Activated naive CD4-positive, alpha-beta T cell treated with anti-CD3 and anti-CD28 coated beads, Interleukin-2, amount 50 U/mL, for 24 hours (primary cell): ENCODE measurements at regions not wholly inside any gene's neighbourhood (a gene's known extent, or its start where the extent isn't known, plus 50 kb on each side); places are given as distances from the start of the nearest gene placed in this dataset.

Experiments
- H3K27ac Mint-ChIP-seq: one replicate; pipeline ENCODE4 v1.8.0; 2021; ENCODE audit warnings: mild to moderate bottlenecking, mixed read lengths
- H3K27me3 Mint-ChIP-seq: one replicate; pipeline ENCODE4 v1.8.0; 2021; ENCODE audit warnings: mixed read lengths
- H3K36me3 Mint-ChIP-seq: one replicate; pipeline ENCODE4 v1.8.0; 2021; ENCODE audit warnings: mixed read lengths
- H3K4me1 Mint-ChIP-seq: one replicate; pipeline ENCODE4 v1.8.0; 2021; ENCODE audit warnings: mixed read lengths
- H3K4me3 Mint-ChIP-seq: one replicate; pipeline ENCODE4 v1.8.0; 2021; ENCODE audit warnings: mild to moderate bottlenecking, mixed read lengths
- H3K9me3 Mint-ChIP-seq: one replicate; pipeline ENCODE4 v1.8.0; 2021; ENCODE audit warnings: mixed read lengths

DNA sequence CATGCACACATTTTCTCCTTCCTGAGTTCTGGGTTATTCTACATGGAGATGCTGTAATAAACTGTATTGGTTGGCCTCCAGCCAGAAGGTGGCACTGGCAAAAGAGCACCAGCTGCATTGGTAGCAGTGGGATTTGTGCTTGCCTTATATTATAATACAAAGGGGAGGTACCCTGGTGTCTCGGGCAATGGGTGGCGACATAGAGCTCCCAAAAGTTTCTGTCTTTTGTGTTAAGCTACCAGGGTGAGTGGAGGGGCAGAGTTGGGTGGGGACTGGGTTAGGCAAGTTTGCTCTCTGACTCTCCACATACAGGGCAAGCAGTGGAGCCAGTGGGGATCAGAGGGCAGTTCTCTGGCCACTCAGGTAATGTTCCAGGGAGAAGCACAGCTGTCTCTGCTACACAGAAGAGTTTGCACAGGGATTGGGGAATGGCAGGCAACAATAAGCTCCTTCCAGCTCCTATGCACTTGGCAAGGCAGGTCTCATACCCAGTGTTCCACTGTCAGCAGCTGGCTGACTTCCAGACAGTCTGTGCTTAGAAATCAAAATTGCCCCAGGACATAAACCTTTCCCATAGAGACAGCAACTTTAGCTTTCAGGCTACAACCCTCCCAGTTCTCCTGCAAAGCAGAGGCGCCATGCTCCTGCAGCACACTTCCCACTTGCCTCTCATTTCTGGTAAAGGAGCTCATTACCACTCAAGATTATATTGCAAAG is 463.9 kb upstream of the PCDH7 start:
- Mint-ChIP-seq H3K4me3 (no peak overlapping the region), H3K36me3 (no peaks in the 10 kb centered on the region), H3K27me3 (no peaks in the 10 kb centered on the region), H3K4me1 (no peaks in the 10 kb centered on the region), H3K9me3 (peaks cover 5% of the 10 kb centered on the region), H3K27ac (no peak overlapping the region)

DNA sequence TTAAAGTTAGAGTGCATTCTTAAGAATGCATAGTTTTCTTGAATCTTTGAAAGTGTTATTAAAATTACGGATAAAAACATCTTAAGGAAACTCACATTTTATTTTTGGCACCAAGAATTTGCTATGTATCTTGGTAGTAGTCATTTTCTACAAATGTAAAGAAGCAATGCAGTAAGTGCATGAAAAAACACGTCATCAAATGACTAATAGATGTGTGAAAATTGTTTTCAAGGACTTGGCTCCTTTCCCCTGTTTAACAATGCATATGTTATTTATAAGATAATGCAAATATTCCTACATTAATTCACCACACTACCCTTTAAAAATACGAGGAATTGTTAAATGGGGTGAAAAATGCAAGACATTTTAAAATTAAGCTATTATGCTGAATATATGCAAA is 461.2 kb upstream of the PCDH7 start:
- no peak overlapping the region for H3K27ac Mint-ChIP-seq
- H3K4me3 Mint-ChIP-seq, result no peak overlapping the region
- H3K4me1 Mint-ChIP-seq, result no peaks in the 10 kb centered on the region
- H3K27me3 Mint-ChIP-seq, result no peaks in the 10 kb centered on the region
- H3K9me3 Mint-ChIP-seq, result peaks cover 5% of the 10 kb centered on the region
- H3K36me3 Mint-ChIP-seq, result no peaks in the 10 kb centered on the region

DNA sequence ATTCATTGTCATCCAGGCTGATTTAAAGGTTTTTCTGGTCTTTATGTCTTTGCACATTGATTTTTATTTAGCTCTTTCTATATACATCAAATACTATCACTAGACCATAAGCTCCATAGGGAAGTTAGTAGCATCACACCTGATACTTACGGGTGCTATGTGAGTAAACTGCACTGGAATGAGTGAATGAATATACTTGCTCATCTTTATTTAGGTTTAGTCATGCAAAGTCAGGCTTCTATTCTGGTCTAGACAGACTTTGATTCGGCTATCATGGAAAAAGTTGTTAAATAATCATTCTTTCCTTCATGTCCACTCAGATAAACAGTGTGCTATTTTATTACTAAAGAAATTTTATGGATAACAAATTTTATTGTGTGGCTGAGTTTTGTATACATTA is 457.8 kb upstream of the PCDH7 start:
- no peaks in the 10 kb centered on the region for H3K36me3 Mint-ChIP-seq
- no peaks in the 10 kb centered on the region for H3K4me1 Mint-ChIP-seq
- no peak overlapping the region for H3K4me3 Mint-ChIP-seq
- H3K27ac Mint-ChIP-seq, result no peak overlapping the region
- no peaks in the 10 kb centered on the region for H3K9me3 Mint-ChIP-seq
- H3K27me3 Mint-ChIP-seq, result no peaks in the 10 kb centered on the region

DNA sequence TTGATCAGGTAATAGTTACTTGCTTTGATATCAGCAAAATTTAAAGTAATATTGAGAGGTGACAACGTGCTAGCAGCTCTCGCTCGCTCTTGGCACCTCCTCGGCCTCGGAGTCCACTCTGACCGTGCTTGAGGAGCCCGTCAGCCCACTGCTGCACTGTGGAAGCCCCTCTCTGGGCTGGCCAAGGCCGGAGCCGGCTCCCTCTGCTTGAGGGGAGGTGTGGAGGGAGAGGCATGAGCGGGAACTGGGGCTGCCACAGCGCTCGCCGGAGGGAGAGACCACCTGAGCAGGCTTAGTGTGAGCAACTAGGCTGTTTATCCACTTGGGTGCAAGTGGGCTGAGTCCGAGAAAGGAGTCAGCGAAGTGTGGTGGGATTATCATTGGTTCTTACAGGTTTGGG is 455.7 kb upstream of the PCDH7 start:
- Mint-ChIP-seq H3K27me3 (no peaks in the 10 kb centered on the region), H3K4me3 (no peak overlapping the region), H3K36me3 (no peaks in the 10 kb centered on the region), H3K9me3 (peaks cover under 1% of the 10 kb centered on the region), H3K4me1 (no peaks in the 10 kb centered on the region), H3K27ac (no peak overlapping the region)

DNA sequence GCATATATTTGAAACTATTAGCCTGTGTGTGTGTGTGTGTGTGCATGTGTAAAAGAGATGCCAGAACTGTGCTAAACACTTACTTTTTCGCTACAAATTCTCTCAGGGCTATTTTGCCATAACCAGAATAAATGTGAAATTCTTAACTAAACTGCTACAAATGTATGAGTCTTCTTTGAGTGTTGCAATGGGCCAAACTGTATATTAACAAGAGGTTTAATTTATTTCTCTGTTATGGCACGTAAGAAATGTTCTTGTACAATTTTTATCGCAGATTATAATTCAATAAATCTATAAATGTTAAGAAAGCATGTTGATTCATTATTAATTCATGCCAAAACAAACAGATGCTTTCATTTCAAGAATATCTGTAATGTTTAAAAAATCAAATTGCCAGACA is 454.5 kb upstream of the PCDH7 start:
- Mint-ChIP-seq H3K9me3 (peaks cover 6% of the 10 kb centered on the region), H3K36me3 (no peaks in the 10 kb centered on the region), H3K4me3 (no peak overlapping the region), H3K27me3 (no peaks in the 10 kb centered on the region), H3K27ac (no peak overlapping the region), H3K4me1 (no peaks in the 10 kb centered on the region)

DNA sequence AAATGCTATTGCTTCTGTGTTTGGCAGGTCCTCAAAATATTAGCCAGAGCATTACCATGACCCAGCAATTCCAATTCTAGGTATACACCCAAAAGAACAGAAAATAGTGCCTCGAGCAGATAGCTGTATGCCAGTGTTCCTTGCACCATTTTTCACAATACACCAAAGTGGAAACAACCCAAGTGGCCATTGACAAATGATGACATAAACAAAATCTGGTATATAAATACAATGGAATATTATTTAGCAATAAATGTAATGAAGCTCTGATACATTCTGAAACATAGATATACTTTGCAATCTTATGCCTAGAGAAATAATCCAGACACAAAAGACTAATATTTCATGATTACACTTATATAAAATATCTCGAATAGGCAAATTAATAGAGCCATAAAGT is 451.8 kb upstream of the PCDH7 start:
- H3K9me3 Mint-ChIP-seq, result peaks cover 6% of the 10 kb centered on the region
- H3K36me3 Mint-ChIP-seq, result no peaks in the 10 kb centered on the region
- H3K27ac Mint-ChIP-seq, result no peak overlapping the region
- H3K4me1 Mint-ChIP-seq, result no peaks in the 10 kb centered on the region
- H3K4me3 Mint-ChIP-seq, result no peak overlapping the region
- H3K27me3 Mint-ChIP-seq, result no peaks in the 10 kb centered on the region

DNA sequence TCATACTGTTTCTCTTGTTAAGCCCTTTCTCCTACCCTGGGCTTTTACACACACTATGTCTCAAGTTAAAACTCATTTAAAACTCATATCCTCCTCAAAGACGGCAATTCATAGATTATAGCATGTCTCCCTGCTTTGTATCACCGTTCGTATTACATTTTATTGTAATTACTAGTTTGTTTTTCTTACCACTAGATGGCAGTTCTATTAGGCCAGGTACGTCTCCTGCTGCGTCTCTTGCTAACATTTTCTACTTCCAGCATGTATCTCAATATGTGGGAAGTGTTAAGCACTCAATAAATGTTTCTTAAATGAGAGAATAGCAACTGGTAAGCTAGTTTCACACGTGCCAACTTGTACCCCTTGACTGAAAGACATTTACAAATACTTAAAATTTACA is 450.3 kb upstream of the PCDH7 start:
- Mint-ChIP-seq H3K9me3 (peaks cover 6% of the 10 kb centered on the region), H3K4me1 (no peaks in the 10 kb centered on the region), H3K27ac (no peak overlapping the region), H3K4me3 (no peak overlapping the region), H3K27me3 (no peaks in the 10 kb centered on the region), H3K36me3 (no peaks in the 10 kb centered on the region)

DNA sequence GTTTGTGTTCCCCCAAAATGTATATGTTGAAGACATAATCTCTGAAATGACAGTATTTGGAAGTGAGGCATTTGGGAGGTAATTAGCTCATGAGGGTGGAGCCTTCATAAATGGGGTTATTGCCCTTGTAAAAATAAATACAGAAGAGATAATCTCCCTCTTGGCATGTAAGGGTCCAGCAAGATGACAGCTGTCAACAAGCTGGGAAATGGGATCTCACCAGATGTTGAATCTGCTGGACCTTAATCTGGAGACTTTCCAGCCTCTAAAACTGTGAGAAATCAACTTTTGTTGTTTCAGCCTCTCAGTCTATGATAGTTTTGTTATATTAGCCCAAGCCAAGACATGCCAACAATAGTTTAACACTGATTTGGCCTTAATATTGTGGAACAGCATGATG is 438.2 kb upstream of the PCDH7 start:
- no peaks in the 10 kb centered on the region for H3K36me3 Mint-ChIP-seq
- no peak overlapping the region for H3K4me3 Mint-ChIP-seq
- peaks cover 5% of the 10 kb centered on the region for H3K9me3 Mint-ChIP-seq
- H3K4me1 Mint-ChIP-seq, result no peaks in the 10 kb centered on the region
- H3K27ac Mint-ChIP-seq, result no peak overlapping the region
- no peaks in the 10 kb centered on the region for H3K27me3 Mint-ChIP-seq

DNA sequence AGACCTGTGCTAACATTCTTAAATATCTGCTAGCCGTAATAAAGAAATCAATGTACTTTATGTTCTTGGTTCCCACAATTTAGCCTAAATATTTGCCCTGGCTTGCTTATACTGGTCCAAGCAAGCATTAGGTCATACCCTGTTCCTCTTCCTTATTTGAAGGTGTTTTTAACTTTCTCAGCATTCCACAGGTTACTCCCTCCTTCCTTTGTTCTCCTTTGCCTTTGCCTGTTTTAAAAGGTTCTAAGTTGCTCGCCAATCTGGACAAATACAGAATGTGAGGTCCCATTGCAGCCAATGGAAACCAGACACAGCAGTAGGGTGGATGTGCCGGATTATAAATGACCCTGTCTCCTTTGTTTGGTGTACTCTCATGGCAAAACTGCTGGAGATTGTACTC is 436.8 kb upstream of the PCDH7 start:
- Mint-ChIP-seq H3K27me3 (no peaks in the 10 kb centered on the region), H3K36me3 (no peaks in the 10 kb centered on the region), H3K4me3 (no peak overlapping the region), H3K9me3 (peaks cover 10% of the 10 kb centered on the region), H3K27ac (no peak overlapping the region), H3K4me1 (no peaks in the 10 kb centered on the region)

DNA sequence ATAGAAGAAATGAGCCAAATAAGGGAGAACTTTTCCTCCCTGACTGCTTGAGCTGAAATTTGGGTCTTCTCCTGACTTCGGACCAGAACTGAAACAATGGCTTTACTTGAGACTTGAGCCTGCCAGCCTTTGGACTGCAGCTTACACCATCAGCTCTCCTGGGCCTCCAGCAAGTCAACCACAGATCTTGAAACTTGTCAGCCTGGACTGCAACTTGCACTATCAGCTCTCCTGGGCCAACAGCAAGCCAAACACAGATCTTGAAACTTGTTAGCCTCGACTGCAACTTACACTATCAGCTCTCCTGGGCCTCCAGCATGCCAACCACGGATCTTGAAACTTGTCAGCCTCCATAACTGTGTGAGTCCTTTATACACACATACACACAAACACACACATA is 425.9 kb upstream of the PCDH7 start:
- Mint-ChIP-seq H3K9me3 (peaks cover 6% of the 10 kb centered on the region), H3K4me3 (no peak overlapping the region), H3K4me1 (no peaks in the 10 kb centered on the region), H3K27me3 (no peaks in the 10 kb centered on the region), H3K36me3 (no peaks in the 10 kb centered on the region), H3K27ac (no peak overlapping the region)

DNA sequence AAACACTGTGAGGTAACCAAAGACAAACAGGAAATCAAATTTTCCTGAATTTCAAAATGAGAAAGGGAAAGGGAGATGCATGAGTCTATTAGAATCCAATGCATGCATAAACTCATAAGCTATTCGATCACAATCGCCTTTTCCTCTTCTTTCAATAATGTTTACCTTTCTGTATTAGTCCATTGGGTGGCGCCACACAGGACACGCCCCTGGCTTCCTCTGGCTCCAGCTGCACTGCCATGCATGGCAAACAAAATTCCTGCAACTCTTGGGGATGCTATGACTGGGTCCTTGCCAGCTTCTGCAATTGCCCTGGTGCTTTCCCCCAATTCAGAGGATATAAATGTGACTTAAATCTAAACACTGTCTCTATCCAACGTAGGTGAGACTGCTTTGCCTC is 424.5 kb upstream of the PCDH7 start:
- Mint-ChIP-seq H3K9me3 (peaks cover 9% of the 10 kb centered on the region), H3K27ac (no peak overlapping the region), H3K4me1 (no peaks in the 10 kb centered on the region), H3K27me3 (no peaks in the 10 kb centered on the region), H3K4me3 (no peak overlapping the region), H3K36me3 (no peaks in the 10 kb centered on the region)

DNA sequence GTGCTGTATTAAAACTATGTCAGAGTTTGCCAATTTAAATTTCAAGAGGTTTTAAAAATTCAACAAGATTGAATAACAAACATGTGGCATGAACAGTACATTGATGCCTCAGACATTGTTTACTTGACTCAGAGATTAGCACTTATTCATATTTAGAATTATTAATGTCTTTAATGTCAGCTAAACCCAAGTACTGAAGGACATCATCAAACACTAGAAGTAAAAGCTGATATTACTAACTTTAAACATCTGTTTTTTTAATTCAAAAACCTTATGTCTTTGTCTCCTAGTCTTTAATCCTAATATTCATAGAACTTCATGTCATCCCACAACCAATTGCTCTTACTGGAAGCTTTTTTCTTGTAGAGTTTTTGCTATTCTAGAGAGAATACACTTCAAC is 406.2 kb upstream of the PCDH7 start:
- H3K4me3 Mint-ChIP-seq, result no peak overlapping the region
- no peaks in the 10 kb centered on the region for H3K27me3 Mint-ChIP-seq
- H3K36me3 Mint-ChIP-seq, result no peaks in the 10 kb centered on the region
- H3K9me3 Mint-ChIP-seq, result peaks cover 15% of the 10 kb centered on the region
- no peak overlapping the region for H3K27ac Mint-ChIP-seq
- H3K4me1 Mint-ChIP-seq, result no peaks in the 10 kb centered on the region

DNA sequence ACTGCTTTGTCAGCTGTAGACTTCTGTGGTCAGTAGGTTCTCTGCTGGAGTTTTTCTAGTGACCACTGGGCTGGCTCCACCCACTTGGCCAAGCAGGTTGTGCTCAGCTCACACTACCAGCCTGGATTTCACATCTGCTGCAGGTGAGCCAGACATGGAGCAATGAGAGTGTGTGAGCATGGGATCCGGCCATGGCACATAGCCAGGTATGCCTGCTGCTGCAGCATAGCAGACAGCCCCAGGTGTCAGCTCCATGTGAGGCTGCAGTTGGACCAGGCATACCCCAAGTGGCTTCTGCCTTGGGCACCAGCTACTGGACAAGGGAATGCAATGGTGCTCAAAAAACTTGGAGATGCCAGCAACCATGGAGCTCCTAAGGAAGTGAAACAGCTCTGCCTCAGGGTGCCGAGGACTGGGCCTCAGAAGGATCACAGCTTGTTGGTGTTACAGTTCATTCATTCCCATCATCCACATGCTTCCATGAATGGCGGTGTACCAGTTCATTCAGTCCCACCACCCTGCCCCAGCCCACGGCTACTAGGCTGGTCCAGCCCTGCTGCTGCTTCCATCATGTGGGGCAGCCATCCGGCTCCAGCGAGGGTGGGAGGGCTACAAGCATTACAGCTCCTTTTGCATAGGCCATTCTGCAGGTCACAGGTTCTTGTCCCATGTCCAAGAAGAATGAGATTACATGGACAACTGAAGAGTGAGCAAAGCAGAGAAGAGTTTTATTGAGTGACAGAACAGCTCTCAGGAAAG is 389.1 kb upstream of the PCDH7 start:
- Mint-ChIP-seq H3K4me3 (no peak overlapping the region), H3K27ac (no peak overlapping the region), H3K9me3 (peaks cover 11% of the 10 kb centered on the region), H3K36me3 (no peaks in the 10 kb centered on the region), H3K4me1 (no peaks in the 10 kb centered on the region), H3K27me3 (no peaks in the 10 kb centered on the region)

DNA sequence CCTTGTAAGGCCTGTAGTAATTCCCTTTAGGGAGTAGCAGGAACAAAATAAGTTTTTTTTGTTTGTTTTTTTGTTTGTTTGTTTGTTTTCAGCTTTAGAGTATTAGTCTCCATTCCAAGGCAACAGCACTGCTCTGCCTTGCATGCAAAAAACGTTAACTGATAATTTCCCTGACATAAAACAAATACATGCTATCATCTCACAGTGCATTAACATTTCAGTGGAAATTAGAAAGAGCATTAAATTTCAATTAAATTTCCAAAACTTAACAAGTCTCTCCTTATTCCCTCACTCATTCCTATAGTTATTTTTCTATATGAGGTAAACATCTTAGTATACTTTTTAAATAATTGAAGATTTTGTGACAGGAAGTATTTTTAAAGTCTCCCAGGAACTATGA is 378.4 kb upstream of the PCDH7 start:
- Mint-ChIP-seq H3K27ac (no peak overlapping the region), H3K9me3 (peaks cover 24% of the 10 kb centered on the region), H3K4me1 (no peaks in the 10 kb centered on the region), H3K4me3 (no peak overlapping the region), H3K27me3 (no peaks in the 10 kb centered on the region), H3K36me3 (peaks cover 2% of the 10 kb centered on the region)

DNA sequence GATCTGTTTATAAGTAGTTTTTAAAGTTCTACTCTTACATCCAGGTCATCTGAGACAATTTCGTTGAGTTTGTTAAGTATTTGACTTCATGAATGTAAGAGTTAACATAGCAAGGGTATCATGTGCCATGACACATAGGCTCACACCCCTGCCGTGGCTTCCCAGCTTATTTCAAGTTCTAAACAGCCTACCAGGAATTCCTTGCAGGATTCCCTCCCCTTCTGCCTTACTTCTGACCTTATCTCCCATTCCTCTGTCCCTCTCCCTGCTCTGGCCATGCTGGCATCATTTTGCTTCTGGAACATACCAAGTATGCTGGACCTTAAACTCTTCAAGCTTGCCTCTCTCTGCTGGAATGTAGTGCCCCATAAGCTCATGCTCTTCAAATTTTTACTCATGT is 369.9 kb upstream of the PCDH7 start:
- Mint-ChIP-seq H3K9me3 (peaks cover 18% of the 10 kb centered on the region), H3K4me3 (no peak overlapping the region), H3K36me3 (no peaks in the 10 kb centered on the region), H3K4me1 (no peaks in the 10 kb centered on the region), H3K27ac (no peak overlapping the region), H3K27me3 (no peaks in the 10 kb centered on the region)

DNA sequence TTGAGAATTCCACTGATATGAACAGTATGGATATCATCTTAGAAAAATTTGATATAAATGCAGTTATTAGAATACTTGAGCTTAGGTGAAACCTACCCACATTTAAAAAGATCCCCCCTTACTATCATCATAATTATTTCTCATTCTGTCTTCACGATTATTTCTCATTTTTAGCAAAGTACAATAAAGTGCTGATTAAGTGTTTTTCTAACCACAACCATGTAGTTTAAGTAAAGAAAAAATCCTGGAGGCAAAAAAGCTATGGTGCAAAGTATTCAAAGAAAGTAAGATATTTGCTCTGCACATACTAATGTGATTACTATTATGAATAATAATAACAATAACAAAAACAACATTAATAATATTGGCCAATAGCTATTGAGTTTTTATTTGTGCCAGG is 365.6 kb upstream of the PCDH7 start:
- H3K9me3 Mint-ChIP-seq, result peaks cover 20% of the 10 kb centered on the region
- no peaks in the 10 kb centered on the region for H3K27me3 Mint-ChIP-seq

DNA sequence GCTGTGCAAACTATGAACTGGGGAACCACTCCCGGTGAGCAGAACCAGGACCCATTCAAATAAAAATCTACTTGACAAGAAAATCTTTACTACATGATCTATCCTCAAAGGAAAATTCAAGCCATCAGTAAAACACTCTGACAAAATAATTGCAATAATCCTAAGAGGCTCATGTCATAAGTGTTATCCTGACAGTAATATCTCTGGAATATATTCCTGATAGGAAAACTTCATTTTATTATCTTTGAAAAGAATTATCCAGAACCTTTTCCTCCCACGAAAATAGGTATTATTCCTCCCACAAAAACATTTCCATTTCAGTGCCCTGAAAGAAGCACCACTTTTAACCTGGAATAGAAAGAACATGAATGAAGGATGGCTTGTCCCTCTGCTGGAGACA is 357.7 kb upstream of the PCDH7 start:
- H3K36me3 Mint-ChIP-seq, result no peaks in the 10 kb centered on the region
- H3K4me1 Mint-ChIP-seq, result no peaks in the 10 kb centered on the region
- no peak overlapping the region for H3K4me3 Mint-ChIP-seq
- no peak overlapping the region for H3K27ac Mint-ChIP-seq
- peaks cover 19% of the 10 kb centered on the region for H3K9me3 Mint-ChIP-seq
- H3K27me3 Mint-ChIP-seq, result no peaks in the 10 kb centered on the region

More for the DNA sequence above, 365.6 kb upstream of the PCDH7 start:
- no peak overlapping the region for H3K4me3 Mint-ChIP-seq
- H3K4me1 Mint-ChIP-seq, result no peaks in the 10 kb centered on the region
- H3K27ac Mint-ChIP-seq, result no peak overlapping the region
- no peaks in the 10 kb centered on the region for H3K36me3 Mint-ChIP-seq
